Lower lobe of right lung (tissue), 2 donors: ENCODE measurements at regions not wholly inside any gene's neighbourhood (a gene's known extent, or its start where the extent isn't known, plus 50 kb on each side); places are given as distances from the start of the nearest gene placed in this dataset.

ENCODE experiments used
- ATAC-seq, 2 donors: fragments of 200-7000 bp; cut with Tn5 transposase; one replicate each; pipeline ENCODE4 v1.9.1; 2020 to 2022; ENCODE audit warnings: mild to moderate bottlenecking in 2 of 2, moderate library complexity in 2 of 2
- DNase-seq: peaks from one replicate; pipeline ENCODE4 v3.0.0-alpha.2; 2020
- H3K27ac ChIP-seq: fragments of 200-600 bp; one replicate; pipeline ENCODE4 v1.8.0; 2022
- H3K27me3 ChIP-seq: fragments of 200-600 bp; one replicate; pipeline ENCODE4 v1.8.0; 2022; ENCODE audit warnings: low read depth
- H3K36me3 ChIP-seq: fragments of 200-600 bp; one replicate; pipeline ENCODE4 v1.8.0; 2022; ENCODE audit warnings: mild to moderate bottlenecking
- H3K4me1 ChIP-seq: fragments of 200-600 bp; one replicate; pipeline ENCODE4 v1.8.0; 2022
- H3K4me3 ChIP-seq: fragments of 200-600 bp; one replicate; pipeline ENCODE4 v1.8.0; 2022; ENCODE audit warnings: mild to moderate bottlenecking
- H3K9me3 ChIP-seq: fragments of 200-600 bp; one replicate; pipeline ENCODE4 v1.8.0; 2022
- CTCF ChIP-seq: fragments of 200-600 bp; IDR thresholded peaks from one replicate; pipeline ENCODE4 v1.8.0; 2022; ENCODE audit warnings: antibody characterized with exemption, mild to moderate bottlenecking
- intact Hi-C: fragments of 100-400 bp; cut with DNase I; formaldehyde crosslinking; loops from one replicate; pipeline ENCODE4 v1.11.0; 2022
- donor health status: DM: no; HTN: yes; CAD: no; lungs with severe emphysema.

GRCh38 chr6:156687789-156688619 lies 89.2 kb upstream of the ARID1B start:
- no peaks in the 10 kb centered on the region for H3K36me3 ChIP-seq

GRCh38 chr6:156686995-156687788 lies 90.0 kb upstream of the ARID1B start:
- Histone ChIP-seq H3K27ac (peak overlapping the region; percentile 96), H3K9me3 (no peaks in the 10 kb centered on the region), H3K4me3 (peak overlapping the region; percentile 75), H3K4me1 (peaks cover 16% of the 10 kb centered on the region), H3K27me3 (no peaks in the 10 kb centered on the region), H3K36me3 (no peaks in the 10 kb centered on the region)
- no peak for TF ChIP-seq CTCF
- peak; percentile 92 for DNase-seq
- intact Hi-C loops, result no loop called here
- peak; percentile 96 to 98 for ATAC-seq

More at GRCh38 chr6:156687789-156688619, 89.2 kb upstream of the ARID1B start:
- peak; percentile 47 for DNase-seq
- ATAC-seq, result peak; percentile 17 to 22
- TF ChIP-seq CTCF, result no peak
- Histone ChIP-seq H3K27ac (peak overlapping the region; percentile 89), H3K4me3 (peak overlapping the region; percentile 75), H3K9me3 (no peaks in the 10 kb centered on the region), H3K27me3 (no peaks in the 10 kb centered on the region), H3K4me1 (peaks cover 16% of the 10 kb centered on the region)
- intact Hi-C loops, result no loop called here

GRCh38 chr6:156686301-156686994 lies 90.7 kb upstream of the ARID1B start:
- Histone ChIP-seq H3K27ac (peak overlapping the region; percentile 96), H3K9me3 (no peaks in the 10 kb centered on the region), H3K36me3 (no peaks in the 10 kb centered on the region), H3K27me3 (no peaks in the 10 kb centered on the region), H3K4me1 (peaks cover 16% of the 10 kb centered on the region), H3K4me3 (peak overlapping the region; percentile 68)
- ATAC-seq, result peak; percentile 55 to 69
- DNase-seq, result peak; percentile 49
- TF ChIP-seq CTCF, result peak; percentile 40
- intact Hi-C loops, result no loop called here

GRCh38 chr6:156685823-156686222 lies 91.4 kb upstream of the ARID1B start:
- H3K27ac ChIP-seq, result peak overlapping the region; percentile 96
- DNase-seq, result no peak
- no peaks in the 10 kb centered on the region for H3K36me3 ChIP-seq
- TF ChIP-seq CTCF, result no peak
- no peaks in the 10 kb centered on the region for H3K27me3 ChIP-seq
- intact Hi-C loops, result no loop called here
- peak overlapping the region; percentile 68 for H3K4me3 ChIP-seq
- H3K9me3 ChIP-seq, result no peaks in the 10 kb centered on the region
- H3K4me1 ChIP-seq, result peaks cover 16% of the 10 kb centered on the region
- no peak for ATAC-seq

GRCh38 chr6:156683821-156684220 lies 93.4 kb upstream of the ARID1B start:
- intact Hi-C loops, result no loop called here
- ATAC-seq (no peak), DNase-seq (no peak)
- no peaks in the 10 kb centered on the region for H3K36me3 ChIP-seq
- no peak for TF ChIP-seq CTCF
- H3K4me1 ChIP-seq, result peaks cover 16% of the 10 kb centered on the region
- no peak overlapping the region for H3K4me3 ChIP-seq
- no peaks in the 10 kb centered on the region for H3K9me3 ChIP-seq
- H3K27me3 ChIP-seq, result no peaks in the 10 kb centered on the region
- no peak overlapping the region for H3K27ac ChIP-seq
